Myocyte (in vitro differentiated cells): ENCODE measurements at regions not wholly inside any gene's neighbourhood (a gene's known extent, or its start where the extent isn't known, plus 50 kb on each side); places are given as distances from the start of the nearest gene placed in this dataset.
"Not testable (repeated sequence)": the region's sequence is repeated elsewhere in the genome, so short reads cannot be mapped to it uniquely, and the experiment has no call there.

Experiments
- DNase-seq: peaks from one replicate; pipeline ENCODE4 v3.0.0-alpha.2; 2012; ENCODE audit warnings: low read depth

GRCh38 chr6:134791243-134791843, 158.6 kb downstream of the ALDH8A1 start:
- not testable (repeated sequence) for DNase-seq

- no peak for DNase-seq
Observed at GRCh38 chr6:134787261-134787877, 162.5 kb downstream of the ALDH8A1 start.

GRCh38 chr6:134784336-134784735, 165.6 kb downstream of the ALDH8A1 start:
- peak; percentile 63 for DNase-seq

GRCh38 chr6:134778431-134778830, 171.5 kb downstream of the ALDH8A1 start:
- no peak for DNase-seq

- no peak for DNase-seq
Observed at GRCh38 chr6:134774201-134774638, 175.7 kb downstream of the ALDH8A1 start.

GRCh38 chr6:134772671-134773360, 177.1 kb downstream of the ALDH8A1 start:
- DNase-seq = no peak

- no peak for DNase-seq
Observed at GRCh38 chr6:134768931-134769330, 181.0 kb downstream of the ALDH8A1 start.

- no peak for DNase-seq
Observed at GRCh38 chr6:134766497-134766896, 183.4 kb downstream of the ALDH8A1 start.

GRCh38 chr6:134764741-134765140, 185.2 kb downstream of the ALDH8A1 start:
- DNase-seq = no peak

- DNase-seq = not testable (repeated sequence)
Observed at GRCh38 chr6:134763575-134763974, 186.3 kb downstream of the ALDH8A1 start.

GRCh38 chr6:134758621-134759020, 191.3 kb downstream of the ALDH8A1 start:
- DNase-seq = no peak

GRCh38 chr6:134757911-134758361, 192.0 kb downstream of the ALDH8A1 start:
- no peak for DNase-seq

GRCh38 chr6:134756374-134757025, 193.4 kb downstream of the ALDH8A1 start:
- no peak for DNase-seq

- no peak for DNase-seq
Observed at GRCh38 chr6:134754013-134754690, 195.7 kb downstream of the ALDH8A1 start.

GRCh38 chr6:134753001-134753400, 196.9 kb downstream of the ALDH8A1 start:
- no peak for DNase-seq

GRCh38 chr6:134752445-134752844, 197.5 kb downstream of the ALDH8A1 start:
- DNase-seq = no peak

GRCh38 chr6:134750669-134751068, 199.2 kb downstream of the ALDH8A1 start:
- DNase-seq = peak; percentile 81

- DNase-seq = no peak
Observed at GRCh38 chr6:134748484-134748883, 201.4 kb downstream of the ALDH8A1 start.

GRCh38 chr6:134747197-134747596, 202.7 kb downstream of the ALDH8A1 start:
- DNase-seq = not testable (repeated sequence)

- no peak for DNase-seq
Observed at GRCh38 chr6:134746140-134746539, 203.8 kb downstream of the ALDH8A1 start.

GRCh38 chr6:134745192-134745591, 204.7 kb downstream of the ALDH8A1 start:
- not testable (repeated sequence) for DNase-seq
